BJ (cell line): ENCODE measurements at regions not wholly inside any gene's neighbourhood (a gene's known extent, or its start where the extent isn't known, plus 50 kb on each side); places are given as distances from the start of the nearest gene placed in this dataset.

ENCODE experiments used
- CTCF ChIA-PET: fragments of 350-600 bp; formaldehyde crosslinking; extraction: SDS; loops from one replicate; lab custom pipeline; 2021; ENCODE audit warnings: antibody characterized with exemption, inconsistent platforms; lab: Yijun Ruan, JAX
- POLR2A ChIA-PET: fragments of 300-600 bp; sonication (Branson Sonifier 250); formaldehyde crosslinking; extraction: SDS; loops from one replicate; lab custom pipeline; 2021; ENCODE audit warnings: antibody characterized with exemption; lab: Charles Lee
- DNase-seq: peaks from one replicate; pipeline ENCODE4 v3.0.0-alpha.2; 2011; ENCODE audit warnings: low read depth
- H3K27me3 ChIP-seq: 2 replicates; pipeline ENCODE4 v1.6.0; 2011; ENCODE audit warnings: low read length; ENCODE audit not compliant: control insufficient read depth, insufficient read depth
- H3K36me3 ChIP-seq: 2 replicates; pipeline ENCODE4 v1.5.1; 2011; ENCODE audit warnings: low read length; ENCODE audit not compliant: control insufficient read depth, insufficient read depth
- H3K4me3 ChIP-seq: 2 replicates; pipeline ENCODE4 v1.5.1; 2011; ENCODE audit warnings: low read depth, mild to moderate bottlenecking, control low read depth, low read length
- TF ChIP-seq, protein P1 (sequence below): IDR thresholded peaks from 2 replicates; pipeline ENCODE4 v1.5.1; 2011; ENCODE audit warnings: low read depth, mild to moderate bottlenecking, control low read depth, inconsistent platforms, low read length, moderate library complexity; ENCODE audit not compliant: insufficient read depth

DNA sequence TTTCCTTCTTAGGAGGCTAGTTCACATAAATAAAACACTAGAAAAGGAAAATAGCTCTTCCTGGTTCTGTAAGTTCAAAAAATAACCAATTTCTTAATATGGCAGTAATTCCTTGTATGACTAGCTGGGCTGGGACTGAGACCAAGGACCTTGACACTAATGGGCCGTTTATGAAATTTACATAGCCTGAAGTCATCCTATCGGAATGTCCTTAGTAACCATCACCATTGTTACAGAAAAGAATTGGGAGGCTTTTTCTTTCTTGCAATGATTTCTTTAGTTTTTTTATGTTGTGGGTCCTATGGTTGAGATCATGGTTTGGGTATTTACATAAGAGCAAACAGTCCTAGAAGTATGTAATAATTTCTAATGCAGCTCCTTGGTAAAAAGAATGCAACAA, 87.1 kb upstream of the HDAC9 start:
- POLR2A ChIA-PET, result interaction anchor here (0.7 to 0.9 kb wide), 2 partner anchors 12 to 101 kb away, joined by 3 to 5 read pairs; no protein-coding TSS in a partner anchor
- CTCF ChIA-PET, result no interaction called here
- no peaks in the 10 kb centered on the region for H3K36me3 ChIP-seq
- peak; percentile 75 for DNase-seq
- H3K27me3 ChIP-seq, result no peaks in the 10 kb centered on the region
- TF ChIP-seq, protein P1, sequence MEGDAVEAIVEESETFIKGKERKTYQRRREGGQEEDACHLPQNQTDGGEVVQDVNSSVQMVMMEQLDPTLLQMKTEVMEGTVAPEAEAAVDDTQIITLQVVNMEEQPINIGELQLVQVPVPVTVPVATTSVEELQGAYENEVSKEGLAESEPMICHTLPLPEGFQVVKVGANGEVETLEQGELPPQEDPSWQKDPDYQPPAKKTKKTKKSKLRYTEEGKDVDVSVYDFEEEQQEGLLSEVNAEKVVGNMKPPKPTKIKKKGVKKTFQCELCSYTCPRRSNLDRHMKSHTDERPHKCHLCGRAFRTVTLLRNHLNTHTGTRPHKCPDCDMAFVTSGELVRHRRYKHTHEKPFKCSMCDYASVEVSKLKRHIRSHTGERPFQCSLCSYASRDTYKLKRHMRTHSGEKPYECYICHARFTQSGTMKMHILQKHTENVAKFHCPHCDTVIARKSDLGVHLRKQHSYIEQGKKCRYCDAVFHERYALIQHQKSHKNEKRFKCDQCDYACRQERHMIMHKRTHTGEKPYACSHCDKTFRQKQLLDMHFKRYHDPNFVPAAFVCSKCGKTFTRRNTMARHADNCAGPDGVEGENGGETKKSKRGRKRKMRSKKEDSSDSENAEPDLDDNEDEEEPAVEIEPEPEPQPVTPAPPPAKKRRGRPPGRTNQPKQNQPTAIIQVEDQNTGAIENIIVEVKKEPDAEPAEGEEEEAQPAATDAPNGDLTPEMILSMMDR, result no peak
- H3K4me3 ChIP-seq, result no peak overlapping the region

DNA sequence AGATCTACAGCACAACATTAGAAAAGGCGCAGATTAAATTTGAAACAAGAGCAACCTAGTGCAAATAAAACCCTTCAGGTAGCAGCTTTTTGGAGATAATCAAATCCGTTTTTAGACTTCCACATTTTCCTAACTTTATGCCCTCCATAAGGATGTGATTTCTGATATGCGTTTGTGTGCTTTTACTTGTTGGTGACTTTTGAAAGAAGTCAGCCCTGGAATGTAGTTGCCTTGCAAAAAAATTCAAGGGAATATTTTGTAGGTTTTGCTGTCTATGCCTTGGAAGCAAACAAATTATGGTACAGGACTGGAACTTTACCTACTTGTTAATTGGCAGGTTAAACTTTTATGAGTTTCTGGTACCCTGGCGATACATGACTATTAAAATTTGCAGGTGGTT, 86.7 kb upstream of the HDAC9 start:
- Histone ChIP-seq H3K36me3 (no peaks in the 10 kb centered on the region), H3K27me3 (no peaks in the 10 kb centered on the region), H3K4me3 (no peak overlapping the region)
- DNase-seq, result no peak
- TF ChIP-seq, protein P1, result no peak
- ChIA-PET CTCF (interaction anchor here (1.0 kb wide), 1 partner anchor 14 kb away, joined by 3 read pairs; no protein-coding TSS in a partner anchor), POLR2A (interaction anchor here (0.7 to 0.9 kb wide), 2 partner anchors 12 to 100 kb away, joined by 3 to 5 read pairs; no protein-coding TSS in a partner anchor)

DNA sequence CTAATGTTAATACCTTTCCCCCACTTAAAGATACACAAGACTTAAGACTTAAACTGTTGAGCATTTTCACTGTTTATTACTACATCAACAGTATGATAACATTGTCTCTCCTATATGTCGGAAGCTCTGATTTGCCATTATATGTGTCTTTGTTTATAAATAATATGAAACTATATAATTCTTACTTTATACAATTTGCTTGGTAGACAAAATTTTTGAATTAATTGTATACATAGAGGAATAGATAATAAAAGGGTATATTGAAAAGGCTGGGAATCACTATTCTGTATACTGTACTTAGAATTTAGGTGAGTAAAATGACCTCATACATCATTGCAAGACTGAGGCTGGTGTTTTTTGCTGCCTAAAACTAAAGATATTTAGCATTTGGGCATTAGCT, 82.1 kb upstream of the HDAC9 start:
- ChIA-PET CTCF (no interaction called here), POLR2A (no interaction called here)
- H3K36me3 ChIP-seq, result no peaks in the 10 kb centered on the region
- H3K27me3 ChIP-seq, result no peaks in the 10 kb centered on the region
- TF ChIP-seq, protein P1, result no peak
- no peak overlapping the region for H3K4me3 ChIP-seq
- no peak for DNase-seq

DNA sequence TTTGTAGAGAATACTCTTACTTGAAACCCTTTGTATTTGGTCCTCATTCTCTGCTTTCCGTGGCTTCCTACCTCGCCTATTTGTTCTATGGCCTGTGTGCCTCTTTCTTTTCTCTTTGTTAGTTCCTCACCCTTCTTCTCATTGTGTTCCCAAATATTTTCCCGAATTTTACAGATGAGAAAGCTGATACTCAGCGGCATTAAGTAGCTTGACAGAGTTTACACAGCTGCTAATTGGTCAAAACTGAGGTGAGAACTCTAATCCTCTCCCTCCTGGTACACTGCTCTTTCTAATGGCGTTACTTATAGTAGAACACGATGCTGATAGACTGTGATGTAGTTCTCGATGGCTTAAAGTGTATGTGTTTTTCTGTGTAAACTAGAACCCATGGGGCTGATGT, 80.7 kb upstream of the HDAC9 start:
- Histone ChIP-seq H3K4me3 (no peak overlapping the region), H3K36me3 (no peaks in the 10 kb centered on the region), H3K27me3 (no peaks in the 10 kb centered on the region)
- TF ChIP-seq, protein P1, result no peak
- POLR2A ChIA-PET, result no interaction called here
- DNase-seq, result no peak
- CTCF ChIA-PET, result no interaction called here

DNA sequence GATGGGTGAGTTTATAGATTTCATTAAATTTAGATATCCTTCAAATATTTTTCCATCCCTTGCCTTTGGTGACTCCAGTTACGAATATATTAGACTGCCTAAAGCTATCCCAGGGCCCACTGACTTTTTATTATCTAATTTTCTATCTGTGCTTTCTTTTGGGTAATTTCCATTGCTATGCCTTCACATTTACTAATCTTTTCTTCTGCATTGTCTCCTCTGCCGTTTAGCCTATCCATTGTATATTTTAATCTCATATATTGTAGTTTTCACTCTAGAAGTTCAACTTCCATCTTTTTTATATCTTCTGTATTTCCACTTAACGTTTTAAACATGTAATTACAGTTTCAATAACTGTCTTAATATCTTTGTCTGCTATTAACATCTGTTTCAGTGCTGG, 78.6 kb upstream of the HDAC9 start:
- ChIA-PET POLR2A (no interaction called here), CTCF (no interaction called here)

More for the DNA sequence above, 78.6 kb upstream of the HDAC9 start:
- DNase-seq, result no peak
- no peak overlapping the region for H3K4me3 ChIP-seq
- H3K27me3 ChIP-seq, result no peaks in the 10 kb centered on the region
- H3K36me3 ChIP-seq, result no peaks in the 10 kb centered on the region
- TF ChIP-seq, protein P1, result no peak
